CD1c-positive myeloid dendritic cell (primary cell): ENCODE measurements at regions not wholly inside any gene's neighbourhood (a gene's known extent, or its start where the extent isn't known, plus 50 kb on each side); places are given as distances from the start of the nearest gene placed in this dataset.
"Not testable (repeated sequence)": the region's sequence is repeated elsewhere in the genome, so short reads cannot be mapped to it uniquely, and the experiment has no call there.

ENCODE experiments used
- DNase-seq: peaks from one replicate; pipeline ENCODE4 v3.0.0-alpha.2; 2016; ENCODE audit errors: extremely low spot score

DNA sequence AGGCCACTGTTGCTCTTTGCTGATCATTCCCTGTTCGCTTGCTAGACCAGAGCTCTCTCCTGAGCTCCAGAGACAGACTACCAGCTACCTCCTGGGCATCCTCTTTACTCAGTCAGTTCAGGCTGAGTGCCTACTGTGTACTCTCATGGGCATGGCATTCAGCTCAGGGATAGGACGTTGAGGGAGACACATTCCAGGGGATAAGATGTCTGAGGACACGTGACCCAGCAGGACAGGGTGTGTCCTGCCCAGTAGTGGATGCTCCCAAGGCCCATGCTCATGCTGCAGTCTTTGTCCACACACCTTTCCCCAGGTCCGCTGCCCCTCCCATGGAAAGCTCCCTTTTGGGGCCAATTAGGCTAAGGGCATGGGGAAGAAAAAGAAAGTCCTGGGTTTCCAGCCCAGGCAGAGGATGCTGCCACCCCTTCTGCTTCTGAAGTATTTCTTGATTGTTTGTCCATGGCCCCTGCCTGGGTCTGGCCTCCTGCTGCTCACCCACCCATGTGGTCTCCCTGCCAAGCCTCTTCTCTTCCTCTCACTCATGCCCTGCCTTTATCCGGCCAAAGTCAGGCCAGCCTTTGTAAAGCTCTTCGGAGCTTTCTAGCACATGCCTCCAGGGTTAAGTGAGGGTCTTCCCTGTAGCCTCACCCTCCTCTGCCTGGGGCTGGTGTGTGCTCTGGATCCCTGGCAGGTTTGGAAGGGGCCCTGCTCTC, 60.5 kb upstream of the PITX1 start:
- DNase-seq = no peak

GRCh38 chr5:135093483-135093882, 59.5 kb upstream of the PITX1 start:
- not testable (repeated sequence) for DNase-seq

- no peak for DNase-seq
Measured at GRCh38 chr5:135092476-135092875, 58.4 kb upstream of the PITX1 start.

DNA sequence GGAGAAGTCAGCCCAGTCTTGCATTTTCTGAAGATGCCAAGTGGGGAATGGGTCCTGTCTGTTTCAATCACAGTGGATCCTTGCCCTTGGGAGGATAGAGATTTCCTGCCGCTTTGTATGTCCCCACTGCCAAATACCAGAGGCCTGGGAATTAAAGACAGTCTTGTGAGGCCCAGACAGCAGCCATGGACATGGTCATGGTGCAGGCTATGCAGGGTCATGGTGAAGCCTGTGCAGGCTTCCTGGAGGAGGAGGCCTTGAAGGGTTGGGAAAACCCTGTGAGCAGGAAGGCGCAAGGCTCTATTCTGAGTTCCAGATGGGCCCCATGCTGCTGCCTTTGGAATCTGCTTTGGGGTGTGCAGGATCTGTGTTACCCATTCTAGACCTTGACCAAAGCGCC, 57.3 kb upstream of the PITX1 start:
- no peak for DNase-seq

DNA sequence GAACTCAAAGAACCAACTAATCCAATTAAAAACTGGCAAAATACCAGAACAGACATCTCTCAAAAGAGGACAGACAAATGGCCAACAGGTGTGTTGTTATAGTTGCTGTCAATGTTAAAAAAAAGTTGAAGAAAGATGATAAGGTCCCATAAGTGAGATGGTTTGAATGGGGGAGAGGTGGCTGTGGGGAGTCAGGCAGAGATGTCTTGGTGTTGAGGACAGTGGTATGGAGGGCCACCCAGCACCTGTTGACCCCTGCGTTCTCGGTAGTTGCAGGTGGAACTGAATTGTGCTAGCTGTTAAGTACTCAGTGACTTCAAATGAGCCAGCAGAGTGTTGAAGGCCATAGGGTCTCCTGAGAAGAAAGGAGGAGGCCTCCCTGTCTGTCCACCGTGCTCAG, 55.9 kb upstream of the PITX1 start:
- DNase-seq = no peak

GRCh38 chr5:135088911-135089310, 54.9 kb upstream of the PITX1 start:
- DNase-seq = no peak

DNA sequence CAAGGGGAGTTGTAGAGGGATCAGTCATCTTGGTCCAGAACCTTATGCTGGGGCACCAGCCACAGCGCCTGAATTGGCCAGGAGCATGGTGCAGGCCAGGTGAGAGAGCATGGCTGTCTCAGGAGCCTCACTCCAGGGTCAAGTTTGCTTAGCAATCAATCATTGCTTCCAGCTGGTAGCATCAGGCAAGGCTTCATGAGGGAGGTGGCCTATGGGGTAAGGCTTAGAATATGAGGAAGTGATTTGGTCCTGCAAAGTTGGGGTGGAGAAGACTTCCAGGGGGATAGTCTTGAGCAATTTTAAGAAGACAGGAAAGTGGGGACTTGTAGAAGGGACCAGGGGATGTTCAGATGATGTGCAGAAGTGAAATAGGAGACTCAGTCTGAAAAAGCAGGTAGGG, 53.9 kb upstream of the PITX1 start:
- no peak for DNase-seq

GRCh38 chr5:135085936-135086725, 52.1 kb upstream of the PITX1 start:
- DNase-seq = no peak

- DNase-seq = no peak
Measured at GRCh38 chr5:135085133-135085935, 51.3 kb upstream of the PITX1 start.
